Pancreas (tissue), 10 donors: ENCODE measurements at regions not wholly inside any gene's neighbourhood (a gene's known extent, or its start where the extent isn't known, plus 50 kb on each side); places are given as distances from the start of the nearest gene placed in this dataset.

ENCODE experiments used
- ATAC-seq, 4 donors: fragments of 200-7000 bp; cut with Tn5 transposase; one replicate each; pipeline versions ENCODE4 v1.8.0 to v1.9.1; 2020; ENCODE audit warnings: mild to moderate bottlenecking in 4 of 4, moderate library complexity in 4 of 4
- DNase-seq, 6 donors: peaks; one replicate each; pipeline ENCODE4 v3.0.0-alpha.2; 2020
- FAIRE-seq: peaks from 2 replicates; lab custom pipeline; 2012; peaks lifted over from hg19 to GRCh38; lab: Jason Lieb, UNC
- H3K27ac ChIP-seq, 4 donors: fragments of 200-600 bp; sonication (generic); 1 replicate in 3 of 4; 2 replicates in 1 of 4; pipeline versions ENCODE4 v1.5.0 to v1.8.0; 2020
- H3K27me3 ChIP-seq, 4 donors: fragments of 200-600 bp; one replicate each; pipeline ENCODE4 v1.8.0; 2021
- H3K36me3 ChIP-seq, 3 donors: fragments of 200-600 bp; sonication (generic) in 1 of 3; one replicate each; pipeline versions ENCODE4 v1.5.0 to v1.8.0; 2020 to 2021
- H3K4me1 ChIP-seq, 3 donors: fragments of 200-600 bp; one replicate each; pipeline ENCODE4 v1.8.0; 2021
- H3K4me3 ChIP-seq, 4 donors: fragments of 200-600 bp; sonication (generic) in 2 of 4; one replicate each; pipeline versions ENCODE4 v1.5.0 to v1.8.0; 2020 to 2021
- H3K9me3 ChIP-seq, 4 donors: fragments of 200-600 bp; one replicate each; pipeline ENCODE4 v1.8.0; 2021
- CTCF ChIP-seq, 4 donors: fragments of 200-600 bp; sonication (generic) in 3 of 4; IDR thresholded peaks; one replicate each; pipeline versions ENCODE4 v1.5.0 to v1.8.0; 2021; ENCODE audit warnings: antibody characterized with exemption in 4 of 4
- WGBS, 2 donors: extraction: QIAGEN DNeasy Blood & Tissue Kit; methylation state at CpG; one replicate each; pipeline ENCODE4 v1.1.7; 2013; 5-methylcytosine and 5-hydroxymethylcytosine counted together
- intact Hi-C, 3 donors: fragments of 100-400 bp; cut with DNase I; formaldehyde crosslinking; loops; one replicate each; pipeline versions ENCODE4 v1.11.1 to v1.14.2; 2022
- donor health status: healthy with polysubstance abuse.
- donor health status: DM: no; HTN: no; CAD: no; lungs with moderate emphysema.
- donor health status: DM: no; HTN: no; CAD: no.
- donor health status: control.
- donor health status: control.
- donor health status: Bipolar disorder and iron deficiency.
- donor health status: DM: yes; HTN: yes; CAD: no.
- donor health status: DM: no; HTN: no; CAD: no.
- donor health status: DM: no; HTN: no; CAD: no.
- donor health status: DM: yes; HTN: yes; CAD: no.

GRCh38 chr5:174364676-174365075 lies 319.2 kb downstream of the NSG2 start:
- Histone ChIP-seq H3K4me1 (no peaks in the 10 kb centered on the region), H3K27me3 (no peaks in the 10 kb centered on the region), H3K27ac (no peak overlapping the region), H3K36me3 (no peaks in the 10 kb centered on the region), H3K9me3 (no peaks in the 10 kb centered on the region), H3K4me3 (no peak overlapping the region)
- ATAC-seq (no peak), FAIRE-seq (no peak), DNase-seq (no peak)
- WGBS, 2 donors: 58 to 75% methylated on average over 2 of the region's 2 CpGs
- intact Hi-C loops: no loop called here
- no peak for TF ChIP-seq CTCF (IDR thresholded peaks at IDR 0.05)

GRCh38 chr5:174371600-174372094 lies 326.1 kb downstream of the NSG2 start:
- intact Hi-C loops: no loop called here
- Histone ChIP-seq H3K36me3 (no peaks in the 10 kb centered on the region), H3K4me3 (no peak overlapping the region), H3K4me1 (no peaks in the 10 kb centered on the region), H3K27ac (no peak overlapping the region), H3K9me3 (no peaks in the 10 kb centered on the region), H3K27me3 (peaks cover 0 to 3% (median 0%) of the 10 kb centered on the region in 4 donors)
- 42 to 44% methylated on average over 10 of the region's 10 CpGs for WGBS, 2 donors
- no peak for FAIRE-seq
- TF ChIP-seq CTCF (IDR thresholded peaks at IDR 0.05): no peak
- no peak for DNase-seq
- ATAC-seq: no peak

- WGBS, 2 donors: 60 to 71% methylated on average over 8 of the region's 8 CpGs
- no peaks in the 10 kb centered on the region for H3K9me3 ChIP-seq
- intact Hi-C loops: no loop called here
- H3K4me3 ChIP-seq: no peak overlapping the region
- no peak for ATAC-seq
- no peak overlapping the region for H3K27ac ChIP-seq
- FAIRE-seq: no peak
- peaks cover 0 to 3% (median 2%) of the 10 kb centered on the region in 4 donors for H3K27me3 ChIP-seq
- TF ChIP-seq CTCF (IDR thresholded peaks at IDR 0.05): no peak
- H3K4me1 ChIP-seq: no peaks in the 10 kb centered on the region
- no peaks in the 10 kb centered on the region for H3K36me3 ChIP-seq
- DNase-seq: no peak
Measured at GRCh38 chr5:174374206-174374605, 328.7 kb downstream of the NSG2 start.

GRCh38 chr5:174376056-174376455 lies 330.6 kb downstream of the NSG2 start:
- ATAC-seq (no peak), DNase-seq (no peak), FAIRE-seq (no peak)
- Histone ChIP-seq H3K27me3 (peaks cover 0 to 3% (median 2%) of the 10 kb centered on the region in 4 donors), H3K4me1 (no peaks in the 10 kb centered on the region), H3K27ac (no peak overlapping the region), H3K4me3 (no peak overlapping the region), H3K36me3 (no peaks in the 10 kb centered on the region), H3K9me3 (no peaks in the 10 kb centered on the region)
- TF ChIP-seq CTCF (IDR thresholded peaks at IDR 0.05): no peak
- intact Hi-C loops: no loop called here
- 65 to 76% methylated on average over 4 of the region's 4 CpGs for WGBS, 2 donors

- no peak for TF ChIP-seq CTCF (IDR thresholded peaks at IDR 0.05)
- H3K9me3 ChIP-seq: no peaks in the 10 kb centered on the region
- H3K4me1 ChIP-seq: no peaks in the 10 kb centered on the region
- H3K4me3 ChIP-seq: no peak overlapping the region
- WGBS, 2 donors: 67 to 78% methylated on average over 6 of the region's 6 CpGs
- no peaks in the 10 kb centered on the region for H3K36me3 ChIP-seq
- H3K27ac ChIP-seq: no peak overlapping the region
- DNase-seq: no peak
- no peak for ATAC-seq
- FAIRE-seq: no peak
- intact Hi-C loops: no loop called here
- peaks cover 0 to 3% (median 2%) of the 10 kb centered on the region in 4 donors for H3K27me3 ChIP-seq
Measured at GRCh38 chr5:174376726-174377373, 331.3 kb downstream of the NSG2 start.
